Neuron (in vitro differentiated cells): ENCODE measurements at regions not wholly inside any gene's neighbourhood (a gene's known extent, or its start where the extent isn't known, plus 50 kb on each side); places are given as distances from the start of the nearest gene placed in this dataset.

Experiments used
- H2AFZ ChIP-seq: one replicate; pipeline ENCODE4 v1.6.1; 2013; ENCODE audit warnings: low read depth, mild to moderate bottlenecking, inconsistent platforms, low read length, moderate library complexity
- H3K27me3 ChIP-seq: one replicate; pipeline ENCODE4 v1.6.1; 2013; ENCODE audit warnings: low read length; ENCODE audit not compliant: insufficient read depth
- H3K36me3 ChIP-seq: one replicate; pipeline ENCODE4 v1.6.1; 2013; ENCODE audit warnings: low read length; ENCODE audit not compliant: insufficient read depth
- H3K4me1 ChIP-seq: one replicate; pipeline ENCODE4 v1.6.1; 2013; ENCODE audit warnings: low read length; ENCODE audit not compliant: insufficient read depth
- H3K4me3 ChIP-seq: 2 replicates; pipeline ENCODE4 v1.5.1; 2013; ENCODE audit warnings: mild to moderate bottlenecking, low read length, moderate library complexity
- H3K9me3 ChIP-seq: one replicate; pipeline ENCODE4 v1.6.1; 2013; ENCODE audit warnings: low read length

DNA sequence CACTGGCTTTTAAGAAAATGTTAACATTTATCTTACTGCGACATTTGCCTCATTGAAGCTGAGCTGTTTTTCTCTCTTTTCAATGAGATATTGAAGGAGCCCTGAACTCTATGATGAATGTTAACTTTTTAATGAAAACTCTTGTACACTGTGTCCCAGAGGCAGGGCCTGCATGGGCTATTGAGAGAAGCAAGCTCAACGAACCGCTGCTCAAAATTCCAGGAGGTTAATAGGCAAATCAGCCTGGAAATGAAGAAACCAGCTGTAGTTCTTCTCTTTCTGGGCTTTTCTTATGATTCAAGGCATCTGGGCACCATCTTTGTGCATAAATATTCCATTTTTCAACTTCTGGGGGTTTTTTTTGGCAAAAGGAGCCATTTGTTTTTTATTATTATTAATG, 168.4 kb upstream of the NPVF start:
- Histone ChIP-seq H3K27me3 (no peaks in the 10 kb centered on the region), H3K36me3 (no peaks in the 10 kb centered on the region)

DNA sequence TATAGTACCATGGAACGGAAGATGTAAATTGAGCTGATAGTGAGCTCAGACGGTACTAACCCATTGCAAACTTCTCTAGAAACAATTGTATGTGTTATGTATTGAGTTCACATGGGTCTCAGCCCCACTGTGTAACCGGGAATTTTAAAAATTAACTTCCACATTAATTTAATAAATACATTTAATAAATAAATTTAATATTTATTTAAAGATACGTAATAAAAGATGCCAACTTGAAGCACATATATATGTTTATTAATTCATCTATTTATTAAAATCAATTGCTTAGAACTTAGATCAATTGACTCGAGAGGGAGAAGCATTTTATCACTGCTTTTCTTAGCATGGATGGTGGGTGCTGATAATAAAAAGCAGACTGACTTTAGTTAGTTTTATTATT, 170.1 kb upstream of the NPVF start:
- no peaks in the 10 kb centered on the region for H3K36me3 ChIP-seq
- H3K4me3 ChIP-seq = no peak overlapping the region
- H2AFZ ChIP-seq = no peak overlapping the region
- no peaks in the 10 kb centered on the region for H3K9me3 ChIP-seq
- no peaks in the 10 kb centered on the region for H3K4me1 ChIP-seq
- no peaks in the 10 kb centered on the region for H3K27me3 ChIP-seq

More for the DNA sequence above, 168.4 kb upstream of the NPVF start:
- no peaks in the 10 kb centered on the region for H3K9me3 ChIP-seq
- peaks cover 13% of the 10 kb centered on the region for H3K4me1 ChIP-seq
- H2AFZ ChIP-seq = no peak overlapping the region
- no peak overlapping the region for H3K4me3 ChIP-seq

DNA sequence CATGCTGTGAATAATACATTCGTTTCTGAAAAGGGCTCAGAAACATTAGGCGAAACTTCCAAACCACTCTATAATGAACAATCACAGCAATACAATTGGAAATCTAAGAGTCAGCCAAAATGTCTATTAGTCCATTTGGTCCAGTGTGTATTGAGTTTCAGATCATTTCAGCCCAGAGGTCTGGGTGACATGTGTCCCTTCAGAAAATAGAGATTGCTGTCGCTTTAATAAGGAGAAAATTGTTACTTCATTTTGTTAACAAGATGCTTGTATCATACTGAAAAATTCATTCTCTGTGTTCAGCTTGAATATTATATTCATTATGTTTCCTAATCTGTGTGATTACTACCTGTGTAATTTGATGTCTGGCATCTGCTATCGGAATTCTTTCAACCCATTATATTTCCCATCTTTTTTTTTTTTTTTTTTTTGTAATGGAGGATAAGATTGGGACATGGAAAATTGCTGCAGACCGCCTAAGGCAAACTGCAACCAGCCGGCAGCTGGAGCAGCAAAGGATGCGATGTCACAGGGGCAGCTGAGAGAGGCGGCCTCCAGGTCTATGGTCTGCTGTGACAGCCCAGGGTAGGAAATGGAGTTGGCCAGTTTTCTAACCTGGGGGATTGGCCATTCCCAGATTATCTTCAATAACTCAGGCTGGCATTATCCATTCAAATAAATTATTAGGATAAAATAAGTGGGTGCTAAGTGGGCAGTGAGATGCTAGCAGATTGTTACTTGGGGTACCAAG, 170.9 kb upstream of the NPVF start:
- Histone ChIP-seq H3K36me3 (no peaks in the 10 kb centered on the region), H3K9me3 (no peaks in the 10 kb centered on the region), H3K27me3 (no peaks in the 10 kb centered on the region), H2AFZ (no peak overlapping the region), H3K4me3 (no peak overlapping the region), H3K4me1 (no peaks in the 10 kb centered on the region)

DNA sequence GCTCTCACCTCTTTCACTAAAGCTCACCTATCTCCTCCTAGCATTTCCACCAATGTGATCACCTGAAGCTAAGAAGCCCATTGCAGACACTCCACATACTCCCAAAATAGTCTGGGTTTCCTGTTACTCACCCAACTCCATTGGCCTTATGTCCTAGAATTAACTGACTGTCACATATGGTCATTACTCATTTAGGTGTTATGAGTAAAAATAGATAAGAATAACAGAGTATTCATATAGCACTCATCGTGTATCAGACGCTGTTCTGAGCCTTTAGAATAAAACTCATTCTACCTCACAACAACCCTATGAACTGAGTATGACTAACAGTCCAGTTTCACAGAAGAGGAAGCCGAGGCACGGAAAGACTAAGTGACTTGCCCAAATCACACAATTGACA, 174.2 kb upstream of the NPVF start:
- Histone ChIP-seq H3K27me3 (no peaks in the 10 kb centered on the region), H2AFZ (no peak overlapping the region), H3K9me3 (no peaks in the 10 kb centered on the region), H3K36me3 (no peaks in the 10 kb centered on the region), H3K4me1 (peaks cover 15% of the 10 kb centered on the region), H3K4me3 (no peak overlapping the region)

DNA sequence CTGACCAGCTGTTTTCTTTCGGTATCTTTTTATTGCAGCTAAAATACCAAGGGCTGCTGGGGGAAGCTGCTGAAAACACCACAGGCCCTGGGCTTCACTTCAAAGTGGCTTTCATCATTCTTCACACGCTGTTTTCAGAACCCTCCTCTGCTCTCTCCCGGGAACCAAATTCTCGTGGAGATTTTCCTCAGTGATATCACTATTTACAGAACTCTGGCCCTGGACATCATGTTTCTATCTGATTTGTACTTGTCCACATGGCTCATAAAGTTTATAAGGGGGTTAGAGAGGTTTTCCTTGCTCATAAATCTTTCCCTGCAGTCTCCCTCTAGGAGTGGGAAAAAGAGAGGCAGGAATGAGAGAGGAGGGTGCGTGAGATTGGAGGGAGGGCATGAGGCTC, 177.4 kb upstream of the NPVF start:
- Histone ChIP-seq H3K27me3 (no peaks in the 10 kb centered on the region), H3K4me1 (peaks cover 39% of the 10 kb centered on the region), H2AFZ (no peak overlapping the region), H3K4me3 (no peak overlapping the region), H3K9me3 (no peaks in the 10 kb centered on the region), H3K36me3 (no peaks in the 10 kb centered on the region)

DNA sequence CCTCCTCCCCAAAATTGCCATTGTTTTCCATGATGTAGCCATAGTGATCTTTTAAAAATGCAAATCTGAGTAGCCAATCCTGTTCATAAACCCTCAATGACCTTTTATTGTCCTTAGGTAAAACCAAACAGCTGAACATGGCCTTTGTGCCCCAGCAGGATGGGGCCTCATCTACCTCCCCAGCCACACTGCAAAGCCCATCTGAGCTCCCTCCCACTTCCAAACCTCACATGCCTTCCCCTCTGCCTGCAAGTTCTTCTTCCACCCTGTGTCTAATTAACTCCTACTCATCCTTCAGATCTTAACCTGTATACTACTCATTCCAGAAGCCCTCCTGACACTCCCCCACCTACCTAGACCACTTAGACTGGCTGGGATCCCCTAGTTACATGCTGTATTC, 178.8 kb upstream of the NPVF start:
- no peaks in the 10 kb centered on the region for H3K27me3 ChIP-seq
- H3K9me3 ChIP-seq = no peaks in the 10 kb centered on the region
- H3K4me3 ChIP-seq = no peak overlapping the region
- H3K36me3 ChIP-seq = no peaks in the 10 kb centered on the region
- peaks cover 39% of the 10 kb centered on the region for H3K4me1 ChIP-seq
- no peak overlapping the region for H2AFZ ChIP-seq

DNA sequence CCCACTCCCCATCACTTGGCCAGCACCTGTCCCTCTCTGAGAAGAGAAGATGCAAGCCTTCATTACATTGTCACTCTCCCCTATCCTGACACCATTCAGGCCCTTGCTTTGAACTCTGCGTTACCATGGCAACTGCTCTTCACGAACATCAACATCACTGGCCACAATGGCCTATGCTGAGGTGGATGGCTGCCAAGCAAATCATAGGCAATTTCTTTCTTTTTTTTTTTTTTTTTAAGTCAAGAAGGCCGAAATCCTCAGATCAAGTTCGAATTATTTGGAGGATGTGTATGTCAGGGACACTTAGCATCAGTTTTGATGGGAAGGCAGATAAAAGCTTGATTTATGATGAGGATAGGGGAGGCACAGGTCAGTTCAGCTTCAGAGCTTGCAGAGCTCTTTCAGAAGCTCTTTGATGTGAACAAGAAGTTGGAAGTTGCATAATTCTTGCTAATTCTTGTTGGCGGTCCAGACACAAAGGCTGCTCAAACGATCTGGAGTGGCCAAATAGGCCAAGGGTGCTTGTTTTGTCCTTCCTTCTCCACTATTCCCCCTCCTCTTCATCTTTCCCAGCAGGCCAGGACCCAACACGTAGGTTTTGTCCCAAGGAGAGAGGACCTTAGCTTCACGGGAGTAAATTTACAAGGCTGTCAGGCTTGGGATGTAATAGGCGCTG, 179.9 kb upstream of the NPVF start:
- no peak overlapping the region for H3K4me3 ChIP-seq
- no peaks in the 10 kb centered on the region for H3K9me3 ChIP-seq
- H2AFZ ChIP-seq = no peak overlapping the region
- H3K27me3 ChIP-seq = no peaks in the 10 kb centered on the region
- H3K4me1 ChIP-seq = peaks cover 39% of the 10 kb centered on the region
- no peaks in the 10 kb centered on the region for H3K36me3 ChIP-seq

DNA sequence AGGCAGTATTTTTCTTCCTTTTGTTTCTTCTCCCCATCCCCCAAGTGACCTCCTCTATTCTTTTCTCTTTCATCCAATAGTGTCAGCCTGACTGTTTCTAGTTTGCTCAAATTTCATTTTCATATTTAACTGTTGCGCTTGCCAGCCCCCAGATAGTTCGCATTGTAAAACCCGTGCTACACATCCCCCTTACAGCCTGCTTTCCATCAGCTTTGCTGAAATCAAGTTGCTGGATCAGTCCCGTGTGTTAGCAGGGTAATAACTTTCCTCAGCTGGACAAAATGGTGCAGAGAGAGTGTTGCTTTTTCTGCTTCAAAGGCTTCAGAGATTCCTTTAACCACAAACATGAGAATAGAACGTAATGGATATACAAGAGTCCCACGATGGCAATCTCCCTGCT, 180.6 kb upstream of the NPVF start:
- H3K27me3 ChIP-seq = no peaks in the 10 kb centered on the region
- H3K4me1 ChIP-seq = peaks cover 39% of the 10 kb centered on the region
- no peaks in the 10 kb centered on the region for H3K9me3 ChIP-seq
- H3K4me3 ChIP-seq = no peak overlapping the region
- H2AFZ ChIP-seq = no peak overlapping the region
- no peaks in the 10 kb centered on the region for H3K36me3 ChIP-seq

DNA sequence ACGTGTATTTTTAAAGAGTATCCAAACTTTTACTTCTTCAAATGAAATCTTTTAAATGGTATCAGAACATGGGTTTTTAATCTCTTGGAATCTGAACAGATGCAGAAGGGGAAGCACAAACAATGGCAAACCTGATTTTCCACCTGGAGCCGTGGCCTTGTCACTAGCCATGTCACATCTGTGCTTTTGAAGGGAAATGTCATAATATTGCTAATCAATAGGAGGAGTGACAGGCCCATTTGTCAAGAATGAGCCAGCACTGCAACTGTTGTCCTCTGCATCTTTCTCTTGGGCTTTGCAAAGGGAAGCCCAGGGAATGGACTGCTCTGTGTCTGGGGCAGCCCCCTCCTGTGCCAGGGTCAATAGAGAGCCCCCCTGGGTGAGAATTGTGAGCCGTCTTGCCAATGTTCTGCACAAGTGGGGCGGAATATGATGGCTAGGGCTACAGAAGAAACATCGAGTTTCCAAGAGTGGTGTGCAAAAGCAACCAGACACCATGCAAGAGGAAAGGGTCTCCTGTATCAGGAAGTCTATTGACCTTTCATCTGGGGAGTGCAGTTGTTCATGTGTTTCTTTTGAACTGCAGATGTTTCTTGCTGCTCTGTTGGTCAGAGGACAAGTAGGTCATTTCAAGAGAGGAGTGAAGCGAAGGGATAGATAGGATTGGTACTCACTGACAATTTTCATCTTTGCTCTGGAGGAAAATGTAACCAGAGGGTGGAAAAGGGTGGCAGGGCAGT, 181.8 kb upstream of the NPVF start:
- Histone ChIP-seq H3K4me1 (peaks cover 39% of the 10 kb centered on the region), H2AFZ (no peak overlapping the region), H3K4me3 (no peak overlapping the region), H3K36me3 (no peaks in the 10 kb centered on the region), H3K27me3 (no peaks in the 10 kb centered on the region), H3K9me3 (no peaks in the 10 kb centered on the region)

DNA sequence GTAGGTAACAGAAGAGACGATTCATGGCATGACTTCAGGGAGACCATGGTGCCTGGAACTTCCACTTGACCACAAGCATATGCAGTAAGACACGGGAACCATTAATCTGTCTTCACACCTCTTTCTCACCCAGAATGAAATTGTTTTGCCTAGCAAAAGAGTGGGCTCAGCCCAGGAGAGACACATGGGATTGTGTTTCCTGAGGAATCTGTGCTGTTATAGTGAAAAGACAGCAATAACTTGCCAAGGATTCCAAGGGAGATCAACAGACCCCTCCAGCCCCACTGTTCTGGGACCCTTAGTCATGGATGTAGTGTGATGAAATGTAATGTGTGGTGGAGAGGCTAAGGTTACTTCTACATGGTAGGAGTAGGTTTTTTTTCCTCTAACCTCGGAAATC, 192.5 kb upstream of the NPVF start:
- Histone ChIP-seq H3K9me3 (no peaks in the 10 kb centered on the region), H3K36me3 (no peaks in the 10 kb centered on the region), H3K27me3 (no peaks in the 10 kb centered on the region), H3K4me1 (peaks cover 2% of the 10 kb centered on the region), H2AFZ (no peak overlapping the region), H3K4me3 (no peak overlapping the region)

DNA sequence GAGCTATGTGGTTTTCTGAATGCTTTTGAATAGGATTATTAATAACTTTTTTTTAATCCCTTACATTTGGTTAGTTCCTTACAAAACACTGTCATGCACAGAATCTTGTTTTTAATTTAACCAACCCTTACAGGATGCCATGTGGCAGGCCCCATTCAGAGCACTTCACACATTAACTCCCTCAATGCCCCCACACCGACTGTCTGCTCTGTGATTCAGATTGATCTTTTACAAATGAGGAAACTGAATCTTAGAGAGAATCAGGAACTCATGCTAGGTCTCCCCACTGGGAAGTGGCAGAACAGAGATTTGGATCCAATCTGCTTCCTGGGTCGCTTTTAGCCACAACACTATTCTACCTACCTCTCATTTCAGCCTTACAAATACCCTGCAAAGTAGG, 195.8 kb upstream of the NPVF start:
- H3K27me3 ChIP-seq = no peaks in the 10 kb centered on the region
- H3K4me1 ChIP-seq = peaks cover 2% of the 10 kb centered on the region
- no peaks in the 10 kb centered on the region for H3K9me3 ChIP-seq
- no peaks in the 10 kb centered on the region for H3K36me3 ChIP-seq
- H2AFZ ChIP-seq = no peak overlapping the region
- no peak overlapping the region for H3K4me3 ChIP-seq

DNA sequence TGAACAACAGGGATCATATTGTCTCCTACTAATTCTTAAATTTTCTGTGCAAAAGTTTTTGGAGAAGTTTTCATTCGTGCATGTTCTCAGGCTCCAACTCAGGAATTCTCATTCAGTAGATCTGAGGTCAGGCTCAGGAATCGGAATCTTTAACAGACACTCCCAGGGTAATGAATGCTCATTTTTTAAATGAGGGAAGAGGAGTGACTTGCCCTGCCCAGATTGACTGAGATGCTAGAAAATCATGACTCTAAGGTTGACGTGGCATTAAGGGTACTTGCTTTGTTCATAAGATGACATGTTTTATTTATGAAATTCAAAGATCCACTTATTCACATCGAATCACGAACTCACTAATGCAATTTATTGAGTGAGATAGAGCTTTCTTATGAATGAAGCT, 196.6 kb upstream of the NPVF start:
- Histone ChIP-seq H2AFZ (no peak overlapping the region), H3K36me3 (no peaks in the 10 kb centered on the region), H3K4me1 (peaks cover 6% of the 10 kb centered on the region), H3K4me3 (no peak overlapping the region), H3K27me3 (no peaks in the 10 kb centered on the region), H3K9me3 (no peaks in the 10 kb centered on the region)

DNA sequence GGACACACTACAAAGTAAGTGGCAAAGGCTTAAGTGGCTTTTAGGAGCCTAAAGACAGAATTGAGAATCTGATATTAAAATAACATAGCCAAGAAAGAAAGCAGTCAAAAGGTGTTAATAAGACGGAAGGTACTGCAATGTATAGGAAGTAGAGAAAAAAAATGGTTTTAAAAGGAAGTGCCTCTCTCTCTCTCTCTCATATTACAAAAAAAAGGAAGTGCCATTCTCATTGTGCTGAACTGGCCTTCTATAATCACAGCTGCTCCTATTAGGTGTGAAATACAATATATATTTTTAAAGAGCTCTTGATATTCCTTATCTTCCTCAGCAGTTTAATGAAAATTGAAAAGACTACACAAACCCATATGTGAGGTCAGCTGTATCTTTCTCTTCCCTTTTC, 199.4 kb upstream of the NPVF start:
- Histone ChIP-seq H2AFZ (no peak overlapping the region), H3K9me3 (no peaks in the 10 kb centered on the region), H3K4me1 (peaks cover 8% of the 10 kb centered on the region)

More for the DNA sequence above, 199.4 kb upstream of the NPVF start:
- no peaks in the 10 kb centered on the region for H3K36me3 ChIP-seq
- H3K4me3 ChIP-seq = no peak overlapping the region
- H3K27me3 ChIP-seq = no peaks in the 10 kb centered on the region
